Testis (tissue), 2 donors: ENCODE measurements at regions not wholly inside any gene's neighbourhood (a gene's known extent, or its start where the extent isn't known, plus 50 kb on each side); places are given as distances from the start of the nearest gene placed in this dataset.

Experiments used
- POLR2A ChIP-seq: fragments of 450-650 bp; IDR thresholded peaks from one replicate; pipeline ENCODE4 v1.6.1; 2017; ENCODE audit warnings: antibody characterized with exemption, mild to moderate bottlenecking, moderate library complexity
- TF ChIP-seq, protein P1 (sequence below), 3 experiments: fragments of 450-650 bp in 2 of 3; fragments of 200-600 bp in 1 of 3; sonication (generic) in 1 of 3; IDR thresholded peaks; one replicate each; pipeline ENCODE4 v1.5.1; 2016 to 2019; ENCODE audit warnings: antibody characterized with exemption in 3 of 3, mild to moderate bottlenecking in 2 of 3, moderate library complexity in 1 of 3

DNA sequence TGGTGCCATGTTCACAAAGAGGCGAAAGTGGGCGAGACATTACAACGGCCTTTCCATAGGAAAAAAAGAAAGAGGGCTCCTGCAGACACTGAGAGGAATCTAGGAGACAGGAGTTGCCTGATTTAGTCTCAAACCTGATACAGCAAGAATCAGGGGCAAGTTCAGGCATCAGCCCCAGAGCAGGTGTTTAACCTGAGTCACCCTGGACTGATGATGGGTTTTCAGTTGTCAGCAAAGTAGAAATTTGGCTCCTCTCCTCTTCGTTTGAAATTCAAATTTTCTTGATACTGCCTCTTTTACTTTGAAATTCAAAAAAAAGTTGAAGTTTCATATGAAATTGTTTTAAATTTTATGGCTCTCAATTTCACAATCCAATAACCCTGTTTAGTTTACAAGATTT, 189.5 kb downstream of the ABCC12 start:
- TF ChIP-seq POLR2A = no peak
- TF ChIP-seq, protein P1, sequence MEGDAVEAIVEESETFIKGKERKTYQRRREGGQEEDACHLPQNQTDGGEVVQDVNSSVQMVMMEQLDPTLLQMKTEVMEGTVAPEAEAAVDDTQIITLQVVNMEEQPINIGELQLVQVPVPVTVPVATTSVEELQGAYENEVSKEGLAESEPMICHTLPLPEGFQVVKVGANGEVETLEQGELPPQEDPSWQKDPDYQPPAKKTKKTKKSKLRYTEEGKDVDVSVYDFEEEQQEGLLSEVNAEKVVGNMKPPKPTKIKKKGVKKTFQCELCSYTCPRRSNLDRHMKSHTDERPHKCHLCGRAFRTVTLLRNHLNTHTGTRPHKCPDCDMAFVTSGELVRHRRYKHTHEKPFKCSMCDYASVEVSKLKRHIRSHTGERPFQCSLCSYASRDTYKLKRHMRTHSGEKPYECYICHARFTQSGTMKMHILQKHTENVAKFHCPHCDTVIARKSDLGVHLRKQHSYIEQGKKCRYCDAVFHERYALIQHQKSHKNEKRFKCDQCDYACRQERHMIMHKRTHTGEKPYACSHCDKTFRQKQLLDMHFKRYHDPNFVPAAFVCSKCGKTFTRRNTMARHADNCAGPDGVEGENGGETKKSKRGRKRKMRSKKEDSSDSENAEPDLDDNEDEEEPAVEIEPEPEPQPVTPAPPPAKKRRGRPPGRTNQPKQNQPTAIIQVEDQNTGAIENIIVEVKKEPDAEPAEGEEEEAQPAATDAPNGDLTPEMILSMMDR (IDR thresholded peaks at IDR 0.05) = no peak
